ENCODE measurements at regions not wholly inside any gene's neighbourhood (a gene's known extent, or its start where the extent isn't known, plus 50 kb on each side); places are given as distances from the start of the nearest gene placed in this dataset.
"Not testable (repeated sequence)": the region's sequence is repeated elsewhere in the genome, so short reads cannot be mapped to it uniquely, and the experiment has no call there.

GRCh38 chr5:29231154-29231553 lies 1962.3 kb upstream of the CDH6 start:
- no peak overlapping the region for H3K27ac Mint-ChIP-seq
- no peaks in the 10 kb centered on the region for H3K4me1 Mint-ChIP-seq
- no peak for DNase-seq
- no peaks in the 10 kb centered on the region for H3K36me3 Mint-ChIP-seq
- H3K9me3 Mint-ChIP-seq: peaks cover 3% of the 10 kb centered on the region
- H3K4me3 Mint-ChIP-seq: no peak overlapping the region
- no peaks in the 10 kb centered on the region for H3K27me3 Mint-ChIP-seq

GRCh38 chr5:29230591-29230990 lies 1962.9 kb upstream of the CDH6 start:
- no peak for DNase-seq
- Mint-ChIP-seq H3K27me3 (no peaks in the 10 kb centered on the region), H3K4me1 (no peaks in the 10 kb centered on the region), H3K4me3 (no peak overlapping the region), H3K36me3 (no peaks in the 10 kb centered on the region), H3K9me3 (peaks cover 3% of the 10 kb centered on the region), H3K27ac (no peak overlapping the region)

GRCh38 chr5:29229461-29229860 lies 1964.0 kb upstream of the CDH6 start:
- Mint-ChIP-seq H3K4me1 (no peaks in the 10 kb centered on the region), H3K27me3 (no peaks in the 10 kb centered on the region), H3K27ac (no peak overlapping the region), H3K4me3 (no peak overlapping the region), H3K9me3 (peaks cover 3% of the 10 kb centered on the region), H3K36me3 (no peaks in the 10 kb centered on the region)
- DNase-seq: no peak

GRCh38 chr5:29218138-29218537 lies 1975.3 kb upstream of the CDH6 start:
- H3K27me3 Mint-ChIP-seq: no peaks in the 10 kb centered on the region
- no peak overlapping the region for H3K27ac Mint-ChIP-seq
- H3K36me3 Mint-ChIP-seq: no peaks in the 10 kb centered on the region
- no peaks in the 10 kb centered on the region for H3K4me1 Mint-ChIP-seq
- H3K4me3 Mint-ChIP-seq: no peak overlapping the region
- DNase-seq: no peak
- peaks cover 3% of the 10 kb centered on the region for H3K9me3 Mint-ChIP-seq

- H3K4me1 Mint-ChIP-seq: no peaks in the 10 kb centered on the region
- no peak for DNase-seq
- H3K4me3 Mint-ChIP-seq: no peak overlapping the region
- peaks cover 3% of the 10 kb centered on the region for H3K9me3 Mint-ChIP-seq
- no peak overlapping the region for H3K27ac Mint-ChIP-seq
- no peaks in the 10 kb centered on the region for H3K27me3 Mint-ChIP-seq
- no peaks in the 10 kb centered on the region for H3K36me3 Mint-ChIP-seq
Observed at GRCh38 chr5:29214839-29215238, 1978.6 kb upstream of the CDH6 start.

GRCh38 chr5:29213475-29213874 lies 1980.0 kb upstream of the CDH6 start:
- H3K9me3 Mint-ChIP-seq: peaks cover 3% of the 10 kb centered on the region
- H3K27ac Mint-ChIP-seq: no peak overlapping the region
- no peak overlapping the region for H3K4me3 Mint-ChIP-seq
- H3K4me1 Mint-ChIP-seq: no peaks in the 10 kb centered on the region
- H3K27me3 Mint-ChIP-seq: no peaks in the 10 kb centered on the region
- H3K36me3 Mint-ChIP-seq: no peaks in the 10 kb centered on the region
- DNase-seq: no peak

GRCh38 chr5:29208024-29208423 lies 1985.5 kb upstream of the CDH6 start:
- Mint-ChIP-seq H3K4me3 (no peak overlapping the region), H3K27me3 (no peaks in the 10 kb centered on the region), H3K9me3 (no peaks in the 10 kb centered on the region), H3K36me3 (no peaks in the 10 kb centered on the region), H3K4me1 (no peaks in the 10 kb centered on the region), H3K27ac (no peak overlapping the region)
- no peak for DNase-seq

GRCh38 chr5:29203049-29203448 lies 1990.4 kb upstream of the CDH6 start:
- Mint-ChIP-seq H3K27ac (no peak overlapping the region), H3K9me3 (no peaks in the 10 kb centered on the region), H3K4me3 (no peak overlapping the region), H3K4me1 (no peaks in the 10 kb centered on the region), H3K36me3 (no peaks in the 10 kb centered on the region), H3K27me3 (no peaks in the 10 kb centered on the region)
- DNase-seq: no peak

GRCh38 chr5:29197631-29198454 lies 1995.6 kb upstream of the CDH6 start:
- H3K27ac Mint-ChIP-seq: no peak overlapping the region
- H3K4me1 Mint-ChIP-seq: no peaks in the 10 kb centered on the region
- no peak for DNase-seq
- H3K27me3 Mint-ChIP-seq: no peaks in the 10 kb centered on the region
- H3K9me3 Mint-ChIP-seq: peaks cover 2% of the 10 kb centered on the region
- H3K4me3 Mint-ChIP-seq: no peak overlapping the region
- H3K36me3 Mint-ChIP-seq: no peaks in the 10 kb centered on the region

- no peaks in the 10 kb centered on the region for H3K4me1 Mint-ChIP-seq
- H3K4me3 Mint-ChIP-seq: no peak overlapping the region
- H3K9me3 Mint-ChIP-seq: peaks cover 2% of the 10 kb centered on the region
- no peaks in the 10 kb centered on the region for H3K36me3 Mint-ChIP-seq
- H3K27ac Mint-ChIP-seq: no peak overlapping the region
- no peaks in the 10 kb centered on the region for H3K27me3 Mint-ChIP-seq
- DNase-seq: no peak
Observed at GRCh38 chr5:29193972-29194371, 1999.5 kb upstream of the CDH6 start.

GRCh38 chr5:29191269-29192048 lies 2002.0 kb upstream of the CDH6 start:
- not testable (repeated sequence) for H3K9me3 Mint-ChIP-seq, DNase-seq, H3K36me3 Mint-ChIP-seq, H3K27ac Mint-ChIP-seq, H3K27me3 Mint-ChIP-seq, H3K4me3 Mint-ChIP-seq, H3K4me1 Mint-ChIP-seq

- H3K27me3 Mint-ChIP-seq, H3K9me3 Mint-ChIP-seq, H3K27ac Mint-ChIP-seq, H3K36me3 Mint-ChIP-seq, DNase-seq, H3K4me1 Mint-ChIP-seq, H3K4me3 Mint-ChIP-seq: not testable (repeated sequence)
Observed at GRCh38 chr5:29190398-29190797, 2003.1 kb upstream of the CDH6 start.

- H3K27ac Mint-ChIP-seq, H3K27me3 Mint-ChIP-seq: not testable (repeated sequence)
Observed at GRCh38 chr5:29186380-29186779, 2007.1 kb upstream of the CDH6 start.

GRCh38 chr5:29185558-29185957 lies 2007.9 kb upstream of the CDH6 start:
- Mint-ChIP-seq H3K9me3 (peaks cover 2% of the 10 kb centered on the region), H3K27me3 (no peaks in the 10 kb centered on the region), H3K4me1 (no peaks in the 10 kb centered on the region), H3K27ac (no peak overlapping the region), H3K36me3 (no peaks in the 10 kb centered on the region), H3K4me3 (no peak overlapping the region)
- no peak for DNase-seq

More at GRCh38 chr5:29186380-29186779, 2007.1 kb upstream of the CDH6 start:
- H3K9me3 Mint-ChIP-seq, DNase-seq, H3K4me3 Mint-ChIP-seq, H3K36me3 Mint-ChIP-seq, H3K4me1 Mint-ChIP-seq: not testable (repeated sequence)

GRCh38 chr5:29175774-29176173 lies 2017.7 kb upstream of the CDH6 start:
- no peaks in the 10 kb centered on the region for H3K27me3 Mint-ChIP-seq
- no peaks in the 10 kb centered on the region for H3K4me1 Mint-ChIP-seq

GRCh38 chr5:29170599-29170998 lies 2022.9 kb upstream of the CDH6 start:
- DNase-seq: no peak
- Mint-ChIP-seq H3K36me3 (no peaks in the 10 kb centered on the region), H3K27ac (no peak overlapping the region), H3K27me3 (no peaks in the 10 kb centered on the region), H3K4me1 (no peaks in the 10 kb centered on the region), H3K9me3 (peaks cover 4% of the 10 kb centered on the region), H3K4me3 (no peak overlapping the region)

More at GRCh38 chr5:29175774-29176173, 2017.7 kb upstream of the CDH6 start:
- no peak overlapping the region for H3K4me3 Mint-ChIP-seq
- H3K27ac Mint-ChIP-seq: no peak overlapping the region
- H3K9me3 Mint-ChIP-seq: peaks cover 6% of the 10 kb centered on the region
- no peak for DNase-seq
- no peaks in the 10 kb centered on the region for H3K36me3 Mint-ChIP-seq
